Smooth muscle cell (in vitro differentiated cells): ENCODE measurements at regions not wholly inside any gene's neighbourhood (a gene's known extent, or its start where the extent isn't known, plus 50 kb on each side); places are given as distances from the start of the nearest gene placed in this dataset.

ENCODE experiments used
- DNase-seq: peaks from one replicate; lab custom pipeline; 2025; ENCODE audit not compliant: unreplicated experiment; lab: John Stamatoyannopoulos, UW
- H2AFZ ChIP-seq: fragments of 200-600 bp; sonication (generic); 2 replicates; pipeline ENCODE4 v1.6.0; 2016; ENCODE audit warnings: antibody characterized with exemption, low read depth, mild to moderate bottlenecking
- H3F3A ChIP-seq: fragments of 200-600 bp; sonication (generic); 2 replicates; pipeline ENCODE4 v1.6.0; 2017; ENCODE audit warnings: antibody characterized with exemption, low read depth
- H3K27ac ChIP-seq: fragments of 200-600 bp; sonication (generic); 2 replicates; pipeline ENCODE4 v1.5.1; 2016; ENCODE audit warnings: low read depth, mild to moderate bottlenecking
- H3K27me3 ChIP-seq: fragments of 200-600 bp; sonication (generic); 2 replicates; pipeline ENCODE4 v1.6.1; 2016; ENCODE audit warnings: low read depth, mild to moderate bottlenecking
- H3K36me3 ChIP-seq: fragments of 200-600 bp; sonication (generic); 2 replicates; pipeline ENCODE4 v1.5.1; 2016; ENCODE audit warnings: low read depth
- H3K4me1 ChIP-seq: fragments of 200-600 bp; sonication (generic); 2 replicates; pipeline ENCODE4 v1.5.1; 2016; ENCODE audit warnings: low read depth
- H3K4me2 ChIP-seq: fragments of 200-600 bp; sonication (generic); 2 replicates; pipeline ENCODE4 v1.6.0; 2016; ENCODE audit warnings: mild to moderate bottlenecking
- H3K4me3 ChIP-seq: fragments of 200-600 bp; sonication (generic); 2 replicates; pipeline ENCODE4 v1.5.1; 2016; ENCODE audit warnings: mild to moderate bottlenecking
- H3K79me2 ChIP-seq: fragments of 200-600 bp; sonication (generic); 2 replicates; pipeline ENCODE4 v1.6.0; 2016; ENCODE audit warnings: low read depth, mild to moderate bottlenecking
- H3K9ac ChIP-seq: fragments of 200-600 bp; sonication (generic); 2 replicates; pipeline ENCODE4 v1.6.0; 2016; ENCODE audit warnings: low read depth
- H3K9me3 ChIP-seq: fragments of 200-600 bp; sonication (generic); replicated peaks from 2 replicates; pipeline ENCODE4 v1.5.1; 2016; ENCODE audit warnings: low read depth
- H4K20me1 ChIP-seq: fragments of 200-600 bp; sonication (generic); 2 replicates; pipeline ENCODE4 v1.6.0; 2016; ENCODE audit warnings: low read depth
- WGBS: methylation state at CpG from one replicate; pipeline ENCODE4 v1.1.7; 2016; ENCODE audit warnings: low lambda C conversion rate; 5-methylcytosine and 5-hydroxymethylcytosine counted together
- TF ChIP-seq, protein P1 (sequence below): fragments of 200-600 bp; sonication (generic); IDR thresholded peaks from 2 replicates; pipeline ENCODE4 v1.5.1; 2017; ENCODE audit warnings: borderline replicate concordance, mild to moderate bottlenecking, antibody characterized with exemption; ENCODE audit not compliant: insufficient read depth, poor library complexity, severe bottlenecking

DNA sequence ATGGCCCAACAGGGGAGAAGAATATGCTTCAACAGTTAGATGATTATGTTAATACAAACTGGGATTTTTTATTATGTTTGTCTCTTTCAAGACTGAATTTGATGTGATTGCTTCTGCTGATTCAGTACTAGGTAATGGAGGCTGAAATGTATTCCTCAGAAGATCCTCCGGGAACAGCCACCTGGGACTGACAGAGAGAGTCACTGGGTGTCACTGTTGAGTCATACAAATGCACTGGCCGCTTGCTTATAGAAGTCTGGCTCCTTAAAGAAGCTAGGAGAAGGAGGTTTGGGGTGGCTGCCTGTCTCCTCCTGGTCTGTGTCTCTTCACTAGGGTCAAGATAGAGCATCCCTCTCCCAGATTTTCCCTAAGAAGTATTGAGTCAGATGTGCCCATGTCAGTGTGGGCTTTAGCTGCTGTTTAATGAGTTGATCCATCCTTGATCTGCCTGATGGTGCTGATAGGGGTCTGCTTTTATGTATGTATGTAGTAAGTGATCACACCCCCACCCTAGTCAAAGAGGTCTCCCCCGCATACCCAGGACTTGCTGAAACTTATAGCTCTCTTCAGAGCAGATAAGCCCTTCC lies 773.4 kb downstream of the BRINP1 start:
- peaks cover 5% of the 10 kb centered on the region for H3K27me3 ChIP-seq
- H3K4me1 ChIP-seq: peaks cover 13% of the 10 kb centered on the region
- no peaks in the 10 kb centered on the region for H3K9me3 ChIP-seq
- H3F3A ChIP-seq: no peaks in the 10 kb centered on the region
- H3K4me2 ChIP-seq: no peak overlapping the region
- H3K9ac ChIP-seq: no peak overlapping the region
- H3K79me2 ChIP-seq: no peaks in the 10 kb centered on the region
- DNase-seq: no peak
- 21% methylated on average over 3 of the region's 3 CpGs for WGBS
- H3K27ac ChIP-seq: no peak overlapping the region
- H4K20me1 ChIP-seq: no peaks in the 10 kb centered on the region
- H3K4me3 ChIP-seq: no peak overlapping the region
- no peak overlapping the region for H2AFZ ChIP-seq
- H3K36me3 ChIP-seq: no peaks in the 10 kb centered on the region
- TF ChIP-seq, protein P1, sequence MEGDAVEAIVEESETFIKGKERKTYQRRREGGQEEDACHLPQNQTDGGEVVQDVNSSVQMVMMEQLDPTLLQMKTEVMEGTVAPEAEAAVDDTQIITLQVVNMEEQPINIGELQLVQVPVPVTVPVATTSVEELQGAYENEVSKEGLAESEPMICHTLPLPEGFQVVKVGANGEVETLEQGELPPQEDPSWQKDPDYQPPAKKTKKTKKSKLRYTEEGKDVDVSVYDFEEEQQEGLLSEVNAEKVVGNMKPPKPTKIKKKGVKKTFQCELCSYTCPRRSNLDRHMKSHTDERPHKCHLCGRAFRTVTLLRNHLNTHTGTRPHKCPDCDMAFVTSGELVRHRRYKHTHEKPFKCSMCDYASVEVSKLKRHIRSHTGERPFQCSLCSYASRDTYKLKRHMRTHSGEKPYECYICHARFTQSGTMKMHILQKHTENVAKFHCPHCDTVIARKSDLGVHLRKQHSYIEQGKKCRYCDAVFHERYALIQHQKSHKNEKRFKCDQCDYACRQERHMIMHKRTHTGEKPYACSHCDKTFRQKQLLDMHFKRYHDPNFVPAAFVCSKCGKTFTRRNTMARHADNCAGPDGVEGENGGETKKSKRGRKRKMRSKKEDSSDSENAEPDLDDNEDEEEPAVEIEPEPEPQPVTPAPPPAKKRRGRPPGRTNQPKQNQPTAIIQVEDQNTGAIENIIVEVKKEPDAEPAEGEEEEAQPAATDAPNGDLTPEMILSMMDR: peak; percentile 44

DNA sequence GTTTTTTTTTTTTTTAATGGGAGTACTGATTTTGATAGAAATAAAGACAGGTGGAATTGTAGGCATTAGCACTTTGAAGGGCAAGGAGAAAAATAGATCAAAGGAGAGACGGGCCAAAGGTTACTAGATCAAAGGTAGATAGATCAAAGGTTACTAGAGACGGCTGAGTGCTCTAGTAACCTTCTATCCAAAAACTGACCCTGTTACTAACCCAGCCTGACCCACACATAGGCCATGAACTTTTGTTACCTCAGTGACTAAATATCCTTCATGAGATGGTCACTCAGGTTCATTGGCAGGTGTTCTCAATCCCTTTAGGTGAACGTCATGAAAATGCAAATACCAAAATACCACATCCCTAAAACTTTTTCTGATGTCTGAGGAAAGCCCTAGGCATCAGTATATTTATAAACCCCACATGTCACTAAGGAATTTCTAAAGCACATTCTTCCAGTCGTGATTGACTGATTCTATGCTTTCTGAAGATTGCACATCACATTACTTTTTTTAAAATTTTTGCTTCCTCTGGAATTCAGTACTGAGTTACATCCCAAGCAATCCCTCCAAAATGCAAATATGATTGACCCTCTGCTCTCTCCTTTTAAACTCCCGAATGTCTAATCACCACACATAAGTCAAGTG lies 772.7 kb downstream of the BRINP1 start:
- Histone ChIP-seq H3F3A (no peaks in the 10 kb centered on the region), H3K4me1 (peaks cover 13% of the 10 kb centered on the region), H3K9ac (no peak overlapping the region), H3K4me2 (no peak overlapping the region), H3K27ac (no peak overlapping the region), H2AFZ (no peak overlapping the region), H3K9me3 (no peaks in the 10 kb centered on the region), H3K27me3 (peaks cover 5% of the 10 kb centered on the region), H3K4me3 (no peak overlapping the region), H3K79me2 (no peaks in the 10 kb centered on the region), H3K36me3 (no peaks in the 10 kb centered on the region), H4K20me1 (no peaks in the 10 kb centered on the region)
- DNase-seq: no peak
- 75% methylated on average over 5 of the region's 5 CpGs for WGBS
- TF ChIP-seq, protein P1: no peak

DNA sequence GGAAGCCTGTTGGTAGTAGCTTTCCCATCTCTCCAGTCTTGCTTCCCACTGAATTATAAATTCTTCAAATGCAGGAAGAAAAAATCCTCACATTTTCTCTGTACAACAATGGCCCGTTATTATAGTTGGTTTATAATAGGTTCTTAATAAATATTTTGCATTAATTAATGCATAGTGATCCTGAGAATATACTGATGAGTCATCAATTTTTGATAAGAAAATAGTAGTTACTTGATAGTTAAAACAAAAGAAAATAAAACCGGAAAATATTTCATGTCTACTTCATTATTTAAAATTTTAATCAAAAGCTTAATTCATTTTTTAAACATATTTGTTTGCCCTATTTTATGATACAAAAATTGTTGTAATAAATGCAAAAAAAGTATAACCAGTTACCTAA lies 762.6 kb downstream of the BRINP1 start:
- H3K27ac ChIP-seq: no peak overlapping the region
- no peaks in the 10 kb centered on the region for H3K36me3 ChIP-seq
- no peak for DNase-seq
- H3K4me1 ChIP-seq: no peaks in the 10 kb centered on the region
- H3K9me3 ChIP-seq: no peaks in the 10 kb centered on the region
- H4K20me1 ChIP-seq: no peaks in the 10 kb centered on the region
- WGBS: 92% methylated on average over 2 of the region's 2 CpGs
- no peaks in the 10 kb centered on the region for H3F3A ChIP-seq
- no peak overlapping the region for H3K4me3 ChIP-seq
- no peak overlapping the region for H2AFZ ChIP-seq
- H3K27me3 ChIP-seq: peaks cover 5% of the 10 kb centered on the region
- no peak overlapping the region for H3K4me2 ChIP-seq
- no peaks in the 10 kb centered on the region for H3K79me2 ChIP-seq
- TF ChIP-seq, protein P1: no peak
- no peak overlapping the region for H3K9ac ChIP-seq
